GM18511 (cell line): ENCODE measurements at regions not wholly inside any gene's neighbourhood (a gene's known extent, or its start where the extent isn't known, plus 50 kb on each side); places are given as distances from the start of the nearest gene placed in this dataset.
A peak's percentile ranks its signal among the peaks of the same experiment; 100 is the strongest.
"Not testable (repeated sequence)": the region's sequence is repeated elsewhere in the genome, so short reads cannot be mapped to it uniquely, and the experiment has no call there.

Experiments
- ATAC-seq: cut with Tn5 transposase; IDR thresholded peaks from one replicate; pipeline ENCODE4 v1.9.1; 2021; ENCODE audit warnings: mild to moderate bottlenecking, moderate library complexity; ENCODE audit not compliant: unreplicated experiment

DNA sequence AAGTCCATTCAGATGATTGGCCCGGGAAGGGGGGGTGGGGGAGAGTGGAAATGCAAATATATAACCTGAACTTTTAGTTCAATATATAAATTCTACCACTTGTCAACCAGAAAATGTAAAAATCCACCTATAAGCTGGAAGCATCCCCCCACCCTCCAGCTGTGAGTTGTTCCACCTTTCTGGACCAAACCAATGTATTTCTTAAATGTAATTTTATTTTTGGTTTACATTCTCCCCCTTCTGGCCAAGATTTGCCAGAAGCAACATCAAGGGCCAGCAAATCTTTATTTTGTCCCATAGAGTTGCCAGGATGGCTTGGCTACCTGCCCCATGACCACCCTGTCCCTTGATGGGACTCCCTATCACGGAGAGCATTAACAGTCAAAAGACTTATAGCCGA is 545.7 kb downstream of the TBL1XR1 start:
- ATAC-seq: no peak

DNA sequence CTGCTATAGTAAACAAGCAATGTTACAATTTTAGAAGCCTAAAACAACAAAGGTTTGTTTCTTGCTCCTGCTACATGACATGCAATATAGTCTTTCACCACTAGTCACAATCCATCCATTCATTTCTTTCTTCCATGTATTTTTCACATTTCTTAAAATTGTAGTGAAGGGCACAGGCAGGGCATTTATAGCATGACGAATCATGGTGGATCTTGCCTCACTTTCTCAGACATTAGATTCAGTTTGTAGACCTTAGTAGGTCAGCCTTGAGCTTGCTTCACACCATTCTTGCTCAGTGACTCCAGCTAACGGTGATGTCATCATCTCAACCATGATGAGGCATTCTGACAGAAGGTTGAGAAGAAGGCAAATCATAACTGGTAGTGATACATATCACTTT is 546.8 kb downstream of the TBL1XR1 start:
- no peak for ATAC-seq

DNA sequence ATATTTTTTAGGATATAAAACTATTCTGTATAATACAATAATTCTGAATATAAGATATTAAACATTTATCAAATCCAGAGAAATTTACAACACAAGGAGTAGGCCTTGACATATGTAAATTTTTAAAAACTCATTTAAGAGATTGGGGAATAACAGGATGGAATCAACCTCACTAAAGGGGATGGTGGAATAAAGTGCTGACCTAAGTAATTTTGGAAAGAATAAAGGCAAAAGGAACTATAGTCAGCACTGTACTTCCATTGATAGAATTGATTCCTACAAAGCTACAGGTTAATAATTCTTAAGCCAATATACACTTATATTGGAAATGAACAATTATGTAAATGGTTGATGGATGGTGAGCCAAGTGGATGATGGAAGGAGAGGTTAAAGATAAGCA is 549.3 kb downstream of the TBL1XR1 start:
- ATAC-seq: no peak

DNA sequence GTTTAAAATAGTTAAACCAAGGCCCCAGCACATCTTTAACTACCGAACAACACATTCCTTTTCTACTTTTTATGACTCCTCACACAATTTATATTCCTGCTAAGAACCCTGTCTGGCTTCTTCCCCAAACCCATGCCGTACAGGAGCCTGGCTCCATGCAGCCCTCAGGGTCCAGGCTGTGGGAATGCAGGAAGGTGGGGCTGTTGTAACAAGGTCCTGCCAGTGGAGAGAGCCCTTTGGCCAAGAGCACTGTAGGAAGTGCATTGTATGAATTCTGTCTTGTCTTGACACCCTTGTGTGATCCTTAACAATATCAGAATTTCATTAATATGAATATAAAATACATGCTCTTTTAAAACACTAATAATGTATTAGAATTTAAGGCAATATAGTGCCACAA is 563.8 kb downstream of the TBL1XR1 start:
- no peak for ATAC-seq

DNA sequence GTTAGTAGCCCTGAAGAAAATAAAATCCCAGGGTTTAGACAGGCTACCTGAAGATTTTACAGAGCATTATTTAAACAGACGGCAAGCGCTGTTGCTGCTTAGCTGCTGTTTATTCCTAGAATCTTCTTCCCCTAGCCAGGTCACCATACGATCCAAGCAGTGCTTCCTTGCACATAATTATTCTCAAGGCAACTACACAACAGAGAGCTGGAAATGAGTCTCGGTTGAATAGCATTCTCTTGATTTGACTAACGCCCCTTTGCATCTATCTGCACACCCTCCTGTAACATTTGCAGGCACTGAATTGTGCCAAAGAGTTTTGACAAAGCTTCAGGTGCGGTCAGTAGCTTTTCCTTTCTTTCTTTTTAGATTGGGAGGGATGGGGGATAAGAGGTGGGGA is 564.4 kb downstream of the TBL1XR1 start:
- ATAC-seq: no peak

DNA sequence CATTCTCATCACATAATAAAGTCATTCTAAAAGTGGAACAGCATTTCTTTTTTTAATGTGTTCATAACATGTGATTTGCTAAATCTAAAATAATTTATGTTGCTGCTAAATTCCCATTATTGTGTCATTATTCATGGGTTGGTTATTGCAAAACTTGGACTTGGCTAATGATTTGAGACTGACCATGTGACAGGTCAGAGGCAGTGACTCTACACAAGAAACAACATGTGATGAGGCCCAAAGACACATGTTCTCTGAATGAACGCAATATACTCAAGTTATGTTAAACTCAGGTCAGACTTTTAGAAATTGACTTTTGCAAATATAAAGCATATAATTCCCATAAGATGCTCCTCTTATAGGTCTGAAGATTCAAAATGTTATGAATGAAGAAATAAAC is 566.1 kb downstream of the TBL1XR1 start:
- ATAC-seq: no peak

DNA sequence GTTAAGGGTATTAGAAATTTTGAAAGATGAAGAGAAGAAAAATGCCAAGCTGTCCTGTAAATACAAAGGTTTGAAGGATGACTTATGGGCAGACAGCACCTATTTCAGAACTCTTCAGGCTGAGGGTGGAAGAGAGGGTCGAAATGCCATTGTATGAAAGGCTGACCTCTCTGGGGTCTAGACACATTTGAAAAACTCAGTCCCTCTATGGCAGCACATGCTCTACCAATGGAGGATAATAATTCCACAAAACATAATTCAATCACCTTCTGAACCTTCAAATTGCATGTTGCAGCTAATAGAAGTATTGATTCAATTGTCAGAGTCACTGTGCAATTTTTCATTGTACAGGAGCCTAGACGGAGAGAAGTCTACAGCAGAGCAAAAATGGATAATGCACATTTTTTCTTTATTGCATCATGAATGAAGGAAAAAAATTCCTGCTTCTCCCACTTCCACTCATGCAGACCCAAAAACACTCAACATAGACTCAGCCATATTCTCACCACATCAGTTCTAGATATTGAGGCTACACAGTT is 569.1 kb downstream of the TBL1XR1 start:
- no peak for ATAC-seq

DNA sequence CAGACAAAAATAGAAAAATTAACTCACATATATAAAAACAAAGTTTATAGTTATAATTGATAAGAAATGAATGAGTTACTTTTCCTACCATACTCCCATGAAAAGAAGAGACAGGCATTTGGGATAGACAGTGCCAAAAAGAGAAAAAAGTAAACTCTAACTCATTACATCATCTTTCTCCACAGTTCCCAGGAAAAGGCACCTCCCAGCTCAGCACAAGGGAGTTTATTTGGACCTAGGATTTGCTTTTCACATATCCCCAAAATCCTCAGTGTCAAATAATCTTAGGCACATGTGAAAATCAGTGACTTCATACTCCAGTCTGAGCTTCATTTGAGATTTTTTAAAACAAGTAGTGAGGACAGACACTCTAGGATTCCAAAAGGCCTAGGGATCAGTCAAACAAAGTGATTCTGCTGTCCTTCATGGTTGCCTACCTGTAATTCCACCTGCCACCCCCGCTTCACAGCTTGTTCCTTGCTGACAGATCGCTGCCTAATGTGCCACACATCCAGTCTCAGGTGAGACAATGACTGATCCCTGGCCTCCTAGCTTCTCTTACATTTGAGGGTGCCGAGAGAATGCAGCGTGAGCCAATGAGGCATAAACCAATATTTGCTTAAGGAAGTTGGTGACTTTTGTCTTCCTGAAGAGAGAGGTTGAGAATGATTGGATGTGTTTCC is 573.7 kb downstream of the TBL1XR1 start:
- ATAC-seq: no peak

DNA sequence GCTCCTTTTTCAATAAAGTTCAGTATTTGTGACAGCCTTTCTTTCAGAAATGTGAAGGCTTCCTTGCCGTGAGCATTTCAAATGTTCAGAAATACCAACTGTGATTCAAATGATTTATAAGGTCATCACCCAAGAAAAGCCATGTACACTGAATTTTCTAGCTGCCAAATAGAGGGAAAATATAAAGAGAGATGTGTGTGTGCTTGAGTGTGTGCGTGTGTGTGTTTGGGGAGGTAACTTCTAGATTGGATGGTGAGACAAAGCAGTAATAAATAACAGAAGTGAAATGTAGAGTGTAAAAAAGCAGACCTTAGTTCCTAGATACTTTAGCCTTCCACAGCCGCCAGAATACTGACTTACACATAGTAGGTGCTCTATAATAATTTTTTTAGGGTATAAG is 577.4 kb downstream of the TBL1XR1 start:
- no peak for ATAC-seq

DNA sequence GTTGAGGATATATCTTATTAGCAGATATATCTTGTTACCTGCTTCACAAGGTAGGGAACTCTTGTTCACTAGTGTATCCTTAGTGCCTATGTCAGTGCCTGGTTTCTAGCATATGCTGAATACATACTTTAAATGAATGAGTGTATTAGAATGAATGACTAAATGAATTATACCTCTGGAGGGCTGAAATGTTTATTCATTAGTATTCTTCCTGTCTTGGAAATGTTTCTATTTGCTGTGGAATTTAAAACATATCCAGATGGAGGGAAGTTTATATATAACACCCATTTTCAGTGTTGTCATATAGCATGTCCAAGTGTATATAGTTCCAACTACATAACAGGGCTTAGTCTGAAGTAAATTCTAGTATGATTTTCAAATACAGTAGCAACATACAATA is 581.5 kb downstream of the TBL1XR1 start:
- no peak for ATAC-seq

DNA sequence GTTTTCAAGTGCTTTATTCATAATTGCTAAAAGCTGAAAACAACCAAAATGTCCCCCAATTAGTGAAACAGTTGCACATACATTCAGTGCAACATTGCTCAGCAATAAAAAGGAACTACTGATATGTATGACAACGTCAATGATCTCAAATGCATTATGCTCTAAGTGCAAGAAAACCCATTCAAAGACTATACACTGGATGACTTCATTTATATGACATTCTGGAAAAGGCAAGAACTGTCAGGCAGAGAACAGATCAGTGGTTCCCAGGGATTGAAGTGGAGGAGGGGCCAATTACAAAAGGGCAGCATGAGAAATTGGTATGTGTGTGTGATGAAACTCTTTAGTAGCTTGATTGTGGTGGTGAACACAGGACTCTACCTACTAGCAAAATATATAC is 585.6 kb downstream of the TBL1XR1 start:
- ATAC-seq: no peak

DNA sequence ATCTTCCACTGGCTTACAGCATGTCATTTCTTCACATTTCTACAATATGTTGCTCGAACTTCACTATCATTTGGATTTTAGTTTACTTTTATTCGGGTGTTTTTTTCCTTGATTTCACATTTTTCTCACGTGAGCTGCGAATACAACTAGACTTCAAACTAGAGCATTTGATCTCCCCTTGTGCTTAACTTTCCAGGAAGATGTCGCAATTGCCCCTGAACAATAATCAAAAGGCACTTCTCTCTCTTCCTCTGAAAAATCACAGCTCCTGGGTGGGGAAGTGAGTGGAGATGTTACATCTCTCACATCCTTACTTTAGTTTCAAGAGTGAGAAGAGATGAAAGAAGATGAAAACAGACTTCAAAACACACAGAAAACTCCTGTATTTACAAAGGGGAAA is 587.9 kb downstream of the TBL1XR1 start:
- ATAC-seq: no peak

DNA sequence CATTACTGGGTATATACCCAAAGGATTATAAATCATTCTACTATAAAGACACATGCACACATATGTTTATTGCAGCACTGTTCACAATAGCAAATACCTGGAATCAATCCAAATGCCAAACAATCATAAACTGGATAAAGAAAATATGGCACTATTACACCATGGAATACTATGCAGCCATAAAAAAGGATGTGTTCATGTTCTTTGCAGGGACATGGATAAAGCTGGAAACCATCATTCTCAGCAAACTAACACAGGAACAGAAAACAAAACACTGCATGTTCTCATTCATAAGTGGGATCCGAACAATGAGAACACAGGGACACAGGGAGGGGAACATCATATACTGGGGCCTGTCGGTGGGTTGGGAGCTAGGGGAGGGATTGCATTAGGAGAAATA is 591.7 kb downstream of the TBL1XR1 start:
- not testable (repeated sequence) for ATAC-seq

DNA sequence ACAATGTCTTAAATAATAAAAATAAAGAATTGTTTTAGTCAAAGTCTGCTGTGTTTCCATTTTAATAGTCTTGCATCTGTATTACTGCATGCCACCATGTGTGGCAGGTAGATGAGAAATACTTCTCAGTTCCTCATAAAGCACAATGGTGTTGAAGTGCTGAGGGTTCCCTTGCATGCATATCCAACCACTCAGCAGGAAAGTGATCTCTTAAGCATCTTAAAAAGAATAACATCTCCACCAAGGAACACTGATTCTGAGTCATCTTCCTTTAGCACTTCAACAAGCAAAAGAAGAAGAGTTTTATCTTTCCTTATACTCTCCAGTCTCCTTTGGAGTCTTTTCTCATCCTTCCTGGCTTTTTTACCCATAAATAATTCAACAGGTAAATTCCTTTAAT is 602.0 kb downstream of the TBL1XR1 start:
- no peak for ATAC-seq

DNA sequence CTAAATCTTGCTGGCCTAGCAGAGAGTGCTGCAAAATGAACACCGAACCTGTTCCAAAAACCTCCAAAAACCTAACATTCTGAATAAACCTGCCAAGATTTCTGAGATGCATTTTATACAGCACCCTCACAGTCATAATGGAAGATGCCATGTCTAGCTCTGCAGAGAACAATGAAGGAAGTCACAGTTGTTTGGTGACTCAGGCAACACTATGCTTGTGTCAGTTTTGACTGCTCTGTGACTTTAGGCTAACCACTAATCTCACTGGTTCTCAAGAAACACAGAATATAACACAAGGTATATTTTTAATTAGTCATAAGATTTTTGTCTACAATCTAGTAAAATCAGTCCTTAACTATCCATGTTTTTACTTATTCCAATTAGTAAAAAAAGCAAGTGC is 606.6 kb downstream of the TBL1XR1 start:
- peak; percentile 51 for ATAC-seq

DNA sequence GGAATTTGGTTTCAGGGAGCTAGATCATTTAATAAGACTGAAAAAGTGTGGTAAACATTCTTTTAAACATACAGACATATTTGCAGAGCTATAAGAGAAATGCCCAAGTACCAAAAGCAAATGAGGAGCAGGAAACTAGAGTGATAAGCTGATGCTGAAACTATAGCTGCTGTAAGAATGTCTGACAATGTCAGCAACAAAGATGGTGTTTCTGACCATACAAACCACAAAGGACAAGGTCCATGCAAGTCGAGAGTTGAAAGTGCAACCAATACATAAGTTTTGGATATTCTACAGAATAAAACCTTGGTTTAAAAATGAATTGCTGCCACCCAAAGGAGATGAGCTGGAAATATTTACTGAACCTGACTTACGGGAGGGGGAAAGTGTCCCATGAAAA is 610.2 kb downstream of the TBL1XR1 start:
- ATAC-seq: peak; percentile 88

DNA sequence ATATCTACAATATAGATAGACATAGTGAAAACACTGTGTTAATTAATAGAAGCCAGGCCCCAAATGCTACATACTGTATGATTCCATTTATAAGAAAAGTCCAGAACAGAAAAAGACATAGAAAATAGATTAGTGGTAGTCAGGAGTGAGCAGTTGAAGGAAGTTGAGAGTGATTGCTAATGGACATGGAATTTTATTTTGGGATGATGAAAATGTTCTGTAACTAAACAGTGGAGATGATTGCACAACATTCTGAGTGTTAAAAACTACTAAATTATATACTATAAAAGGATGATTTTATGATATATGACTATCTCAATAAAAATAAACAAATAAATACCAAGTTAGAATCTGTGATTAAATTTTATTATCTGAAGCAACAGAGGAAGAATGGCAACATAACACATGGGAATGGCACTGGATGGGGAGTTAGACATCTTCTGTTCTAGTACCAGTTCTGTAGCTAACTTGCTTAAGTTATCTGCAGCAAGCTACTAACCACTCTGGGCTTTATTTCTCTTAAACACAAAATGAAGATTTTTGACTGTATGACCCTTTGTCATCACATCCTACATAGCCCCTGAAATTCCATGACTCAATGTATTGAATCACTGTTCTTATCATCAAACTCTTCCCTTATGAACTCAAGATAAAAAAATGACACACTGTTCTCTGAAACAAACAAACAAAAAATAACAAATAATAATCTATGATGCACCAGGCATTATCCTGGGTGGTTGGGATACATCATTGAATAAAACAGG is 612.7 kb downstream of the TBL1XR1 start:
- no peak for ATAC-seq

DNA sequence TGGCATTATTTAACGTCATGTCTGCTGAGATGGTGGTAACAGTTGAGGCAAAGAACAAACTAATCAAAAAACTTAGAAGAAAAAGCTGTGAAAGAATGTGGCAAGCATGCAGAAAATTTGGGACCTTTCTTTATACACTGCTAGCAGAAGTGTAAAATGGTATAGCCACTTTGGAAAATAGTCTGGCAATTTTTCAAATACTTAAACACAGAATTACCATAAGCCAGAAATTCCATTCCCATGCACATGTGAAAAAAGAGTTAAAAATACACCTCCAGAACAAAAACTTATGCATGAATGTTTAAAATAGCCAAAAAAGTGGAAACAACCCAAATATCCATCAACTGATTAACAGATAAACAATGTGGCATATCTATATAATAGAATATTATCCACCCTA is 613.3 kb downstream of the TBL1XR1 start:
- no peak for ATAC-seq

DNA sequence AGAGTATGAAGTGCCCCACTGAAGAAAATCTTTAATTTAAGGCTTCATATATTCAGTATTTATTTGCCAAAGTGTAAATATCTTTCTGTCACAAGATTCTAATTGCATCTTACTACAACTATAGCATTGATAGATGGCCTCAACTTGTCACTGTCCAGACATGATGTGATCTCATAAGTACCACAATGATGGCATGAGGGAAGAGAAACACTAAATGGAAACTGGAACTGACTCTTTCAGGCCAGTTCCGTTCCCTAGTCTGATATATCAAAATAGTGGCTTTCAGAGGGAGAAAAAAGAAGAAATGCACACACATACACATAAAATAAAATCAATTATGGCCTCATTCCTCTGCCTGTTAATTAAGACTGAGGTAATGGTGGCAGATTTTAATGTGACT is 615.7 kb downstream of the TBL1XR1 start:
- ATAC-seq: no peak

DNA sequence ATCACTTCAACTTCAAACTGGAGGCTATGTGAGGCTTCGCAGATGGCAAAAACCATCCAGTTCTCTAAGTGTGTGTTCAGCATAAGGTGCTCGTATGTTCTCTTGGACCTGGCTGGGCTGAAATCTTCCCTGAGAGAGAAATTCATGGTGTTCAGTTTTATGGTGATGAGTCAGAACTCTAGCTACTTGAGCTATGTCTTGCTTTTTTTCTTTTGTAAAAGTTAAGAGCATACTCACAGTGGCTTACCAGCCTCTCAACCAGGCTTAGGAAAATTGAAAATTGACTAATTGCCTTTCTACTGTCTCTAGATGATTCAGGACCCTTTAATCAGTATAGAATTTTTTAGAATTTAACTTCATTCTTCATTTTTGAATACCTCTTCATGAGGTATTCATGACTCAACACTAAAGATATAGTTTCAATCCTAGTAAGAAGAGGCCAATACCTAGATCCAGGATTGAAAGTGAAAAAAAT is 617.5 kb downstream of the TBL1XR1 start:
- ATAC-seq: peak; percentile 74

DNA sequence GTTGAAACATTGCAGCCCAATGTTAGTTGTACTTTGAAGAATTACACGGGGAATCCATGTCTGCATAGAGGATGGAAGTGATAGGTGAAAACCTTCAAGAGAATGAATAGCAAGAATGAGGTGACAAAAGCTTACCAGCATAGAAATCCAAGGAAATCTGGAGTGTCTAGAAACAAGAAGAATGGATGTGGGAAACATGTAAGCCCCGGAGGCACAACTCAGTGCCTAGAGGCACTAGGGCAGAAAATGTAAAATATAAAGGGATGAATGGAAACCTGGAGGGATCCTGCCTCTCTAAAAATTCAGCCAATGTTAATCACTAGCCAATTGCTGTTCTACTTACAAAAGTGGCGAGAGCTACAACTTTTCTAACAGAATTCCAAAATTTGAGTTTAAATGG is 619.0 kb downstream of the TBL1XR1 start:
- no peak for ATAC-seq

DNA sequence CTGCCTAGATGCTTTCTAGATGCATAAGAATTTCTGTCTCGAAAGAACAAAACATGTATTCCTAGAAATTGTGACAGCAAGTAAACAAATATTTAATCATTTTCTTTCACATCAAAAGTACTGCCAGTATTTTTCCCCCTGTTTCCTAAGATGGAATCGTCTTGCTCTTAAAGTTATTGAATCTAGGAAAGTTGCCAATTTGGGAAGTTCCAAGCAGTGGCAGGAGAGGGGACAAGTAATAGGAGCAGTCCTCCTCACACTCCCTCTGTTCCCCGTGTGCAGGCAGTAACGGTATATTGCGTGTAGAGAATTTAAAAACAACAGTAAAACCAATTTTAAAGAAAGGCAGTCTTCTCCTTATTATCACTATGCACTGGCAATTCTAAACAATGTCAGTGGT is 619.8 kb downstream of the TBL1XR1 start:
- no peak for ATAC-seq
